Pancreas (tissue), 10 donors: ENCODE measurements at regions not wholly inside any gene's neighbourhood (a gene's known extent, or its start where the extent isn't known, plus 50 kb on each side); places are given as distances from the start of the nearest gene placed in this dataset.
A peak's percentile ranks its signal among the peaks of the same experiment; 100 is the strongest.

ENCODE experiments used
- ATAC-seq, 4 donors: fragments of 200-7000 bp; cut with Tn5 transposase; one replicate each; pipeline versions ENCODE4 v1.8.0 to v1.9.1; 2020; ENCODE audit warnings: mild to moderate bottlenecking in 4 of 4, moderate library complexity in 4 of 4
- DNase-seq, 6 donors: peaks; one replicate each; pipeline ENCODE4 v3.0.0-alpha.2; 2020
- FAIRE-seq: peaks from 2 replicates; lab custom pipeline; 2012; peaks lifted over from hg19 to GRCh38; lab: Jason Lieb, UNC
- H3K27ac ChIP-seq, 4 donors: fragments of 200-600 bp; sonication (generic); 1 replicate in 3 of 4; 2 replicates in 1 of 4; pipeline versions ENCODE4 v1.5.0 to v1.8.0; 2020
- H3K27me3 ChIP-seq, 4 donors: fragments of 200-600 bp; one replicate each; pipeline ENCODE4 v1.8.0; 2021
- H3K36me3 ChIP-seq, 3 donors: fragments of 200-600 bp; sonication (generic) in 1 of 3; one replicate each; pipeline versions ENCODE4 v1.5.0 to v1.8.0; 2020 to 2021
- H3K4me1 ChIP-seq, 3 donors: fragments of 200-600 bp; one replicate each; pipeline ENCODE4 v1.8.0; 2021
- H3K4me3 ChIP-seq, 4 donors: fragments of 200-600 bp; sonication (generic) in 2 of 4; one replicate each; pipeline versions ENCODE4 v1.5.0 to v1.8.0; 2020 to 2021
- H3K9me3 ChIP-seq, 4 donors: fragments of 200-600 bp; one replicate each; pipeline ENCODE4 v1.8.0; 2021
- CTCF ChIP-seq, 4 donors: fragments of 200-600 bp; sonication (generic) in 3 of 4; IDR thresholded peaks; one replicate each; pipeline versions ENCODE4 v1.5.0 to v1.8.0; 2021; ENCODE audit warnings: antibody characterized with exemption in 4 of 4
- WGBS, 2 donors: extraction: QIAGEN DNeasy Blood & Tissue Kit; methylation state at CpG; one replicate each; pipeline ENCODE4 v1.1.7; 2013; 5-methylcytosine and 5-hydroxymethylcytosine counted together
- intact Hi-C, 3 donors: fragments of 100-400 bp; cut with DNase I; formaldehyde crosslinking; loops; one replicate each; pipeline versions ENCODE4 v1.11.1 to v1.14.2; 2022
- donor health status: healthy with polysubstance abuse.
- donor health status: DM: no; HTN: no; CAD: no; lungs with moderate emphysema.
- donor health status: DM: no; HTN: no; CAD: no.
- donor health status: control.
- donor health status: control.
- donor health status: Bipolar disorder and iron deficiency.
- donor health status: DM: yes; HTN: yes; CAD: no.
- donor health status: DM: no; HTN: no; CAD: no.
- donor health status: DM: no; HTN: no; CAD: no.
- donor health status: DM: yes; HTN: yes; CAD: no.

- intact Hi-C loops, result no loop called here
- TF ChIP-seq CTCF (IDR thresholded peaks at IDR 0.05), result no peak
- H3K27me3 ChIP-seq, result peaks cover 0 to under 1% (median 0%) of the 10 kb centered on the region in 4 donors
- H3K4me1 ChIP-seq, result no peaks in the 10 kb centered on the region
- H3K27ac ChIP-seq, result no peak overlapping the region
- ATAC-seq (no peak), FAIRE-seq (no peak), DNase-seq (no peak)
- H3K9me3 ChIP-seq, result no peaks in the 10 kb centered on the region
- H3K4me3 ChIP-seq, result no peak overlapping the region
- no peaks in the 10 kb centered on the region for H3K36me3 ChIP-seq
- 69 to 71% methylated on average over 9 of the region's 9 CpGs for whole genome bisulfite sequencing, 2 donors
Measured at GRCh38 chr2:2466534-2466933, 135.5 kb upstream of the MYT1L start.

- Histone ChIP-seq H3K27ac (no peak overlapping the region), H3K27me3 (peaks cover 0 to 3% (median 0%) of the 10 kb centered on the region in 4 donors), H3K9me3 (no peaks in the 10 kb centered on the region), H3K4me1 (no peaks in the 10 kb centered on the region), H3K36me3 (no peaks in the 10 kb centered on the region), H3K4me3 (no peak overlapping the region)
- intact Hi-C loops, result no loop called here
- no peak for DNase-seq
- no peak for FAIRE-seq
- TF ChIP-seq CTCF (IDR thresholded peaks at IDR 0.05), result no peak
- ATAC-seq, result no peak
- WGBS, 2 donors, result 45 to 54% methylated on average over 6 of the region's 6 CpGs
Measured at GRCh38 chr2:2464643-2465042, 133.6 kb upstream of the MYT1L start.

DNA sequence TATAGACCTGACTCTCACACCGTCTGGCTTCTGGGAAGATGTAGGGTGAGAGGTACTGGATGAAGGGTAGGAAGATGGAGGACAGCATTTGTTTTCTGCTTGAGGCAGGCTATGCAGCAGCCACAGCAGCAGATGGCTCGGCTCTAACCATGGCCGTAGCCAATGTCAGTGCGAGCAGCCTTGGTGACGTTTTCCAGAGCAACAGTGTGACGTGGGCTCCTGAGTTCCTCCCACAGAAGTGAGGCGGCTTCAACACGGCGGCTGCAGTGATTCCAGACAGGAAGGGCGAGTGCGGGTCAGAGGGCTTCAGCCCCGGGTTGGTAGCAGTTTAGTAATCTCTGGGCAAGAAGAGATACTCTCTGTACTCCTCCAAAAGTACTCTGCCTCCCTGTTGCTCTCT is 133.0 kb upstream of the MYT1L start:
- peak in 2 of 4 donors; percentile 18 to 20 for ATAC-seq
- TF ChIP-seq CTCF (IDR thresholded peaks at IDR 0.05), result no peak
- no peak for DNase-seq
- Histone ChIP-seq H3K4me1 (no peaks in the 10 kb centered on the region), H3K36me3 (no peaks in the 10 kb centered on the region), H3K27me3 (peaks cover 0 to 3% (median 0%) of the 10 kb centered on the region in 4 donors), H3K4me3 (no peak overlapping the region), H3K9me3 (no peaks in the 10 kb centered on the region), H3K27ac (no peak overlapping the region)
- 43 to 52% methylated on average over 12 of the region's 12 CpGs for WGBS, 2 donors
- FAIRE-seq, result no peak
- intact Hi-C loops, result no loop called here

- WGBS, 2 donors, result 80 to 84% methylated on average over 7 of the region's 7 CpGs
- TF ChIP-seq CTCF (IDR thresholded peaks at IDR 0.05), result no peak
- Histone ChIP-seq H3K27me3 (peaks cover 0 to 3% (median 0%) of the 10 kb centered on the region in 4 donors), H3K36me3 (no peaks in the 10 kb centered on the region), H3K4me3 (no peak overlapping the region), H3K4me1 (no peaks in the 10 kb centered on the region), H3K9me3 (no peaks in the 10 kb centered on the region), H3K27ac (no peak overlapping the region)
- ATAC-seq (no peak), FAIRE-seq (no peak), DNase-seq (no peak)
- intact Hi-C loops, result no loop called here
Measured at GRCh38 chr2:2456721-2457120, 125.6 kb upstream of the MYT1L start.

GRCh38 chr2:2455151-2455550 is 124.1 kb upstream of the MYT1L start:
- no peak for TF ChIP-seq CTCF (IDR thresholded peaks at IDR 0.05)
- intact Hi-C loops, result no loop called here

More at GRCh38 chr2:2455151-2455550, 124.1 kb upstream of the MYT1L start:
- Histone ChIP-seq H3K9me3 (no peaks in the 10 kb centered on the region), H3K36me3 (no peaks in the 10 kb centered on the region), H3K4me1 (no peaks in the 10 kb centered on the region), H3K27me3 (no peaks in the 10 kb centered on the region), H3K27ac (no peak overlapping the region), H3K4me3 (no peak overlapping the region)
- no peak for FAIRE-seq
- WGBS, 2 donors, result 63 to 75% methylated on average over 6 of the region's 6 CpGs
- no peak for ATAC-seq
- no peak for DNase-seq
